ENCODE measurements at regions not wholly inside any gene's neighbourhood (a gene's known extent, or its start where the extent isn't known, plus 50 kb on each side); places are given as distances from the start of the nearest gene placed in this dataset.

DNA sequence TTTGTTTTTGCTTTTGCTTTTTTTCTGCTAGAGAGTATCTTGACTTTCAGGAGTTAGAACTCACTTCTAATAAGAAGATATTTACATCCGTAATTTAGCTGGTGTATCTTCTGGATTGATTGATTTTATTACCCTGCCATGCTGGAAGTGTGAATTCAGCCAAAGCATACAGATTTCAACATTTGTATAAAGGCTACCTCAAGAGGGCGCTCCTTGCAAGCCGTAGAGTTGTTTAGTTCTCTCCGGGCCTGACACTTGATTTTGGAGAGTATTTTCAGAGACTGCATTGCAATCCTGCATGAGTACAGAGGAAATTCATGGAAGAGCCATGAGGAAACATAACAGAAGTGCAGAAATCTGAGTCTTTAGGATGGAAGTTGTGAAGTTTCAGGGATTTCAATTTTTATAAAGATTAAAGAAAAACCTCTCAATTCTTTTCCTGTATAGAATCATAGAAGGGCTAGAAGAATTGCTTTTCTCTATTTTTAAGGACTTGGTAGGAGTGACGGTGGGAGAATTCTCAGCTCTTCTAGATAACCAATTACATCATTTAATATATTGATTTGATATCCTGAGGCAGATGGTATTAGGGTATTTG is 66.7 kb upstream of the TIAM2 start:
- Histone ChIP-seq H3K27ac (replicated peaks) (no peak overlapping the region), H3K4me1 (peaks cover 22% of the 10 kb centered on the region), H3K4me3 (no peak overlapping the region), H3K27me3 (ENCODE audit: low read depth) (no peaks in the 10 kb centered on the region), H3K36me3 (no peaks in the 10 kb centered on the region), H3K9me3 (replicated peaks) (no peaks in the 10 kb centered on the region)
- TF ChIP-seq, protein P1, sequence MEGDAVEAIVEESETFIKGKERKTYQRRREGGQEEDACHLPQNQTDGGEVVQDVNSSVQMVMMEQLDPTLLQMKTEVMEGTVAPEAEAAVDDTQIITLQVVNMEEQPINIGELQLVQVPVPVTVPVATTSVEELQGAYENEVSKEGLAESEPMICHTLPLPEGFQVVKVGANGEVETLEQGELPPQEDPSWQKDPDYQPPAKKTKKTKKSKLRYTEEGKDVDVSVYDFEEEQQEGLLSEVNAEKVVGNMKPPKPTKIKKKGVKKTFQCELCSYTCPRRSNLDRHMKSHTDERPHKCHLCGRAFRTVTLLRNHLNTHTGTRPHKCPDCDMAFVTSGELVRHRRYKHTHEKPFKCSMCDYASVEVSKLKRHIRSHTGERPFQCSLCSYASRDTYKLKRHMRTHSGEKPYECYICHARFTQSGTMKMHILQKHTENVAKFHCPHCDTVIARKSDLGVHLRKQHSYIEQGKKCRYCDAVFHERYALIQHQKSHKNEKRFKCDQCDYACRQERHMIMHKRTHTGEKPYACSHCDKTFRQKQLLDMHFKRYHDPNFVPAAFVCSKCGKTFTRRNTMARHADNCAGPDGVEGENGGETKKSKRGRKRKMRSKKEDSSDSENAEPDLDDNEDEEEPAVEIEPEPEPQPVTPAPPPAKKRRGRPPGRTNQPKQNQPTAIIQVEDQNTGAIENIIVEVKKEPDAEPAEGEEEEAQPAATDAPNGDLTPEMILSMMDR (IDR thresholded peaks at IDR 0.05; ENCODE audit: borderline replicate concordance), result peak; percentile 79
- intact Hi-C loops (cut with micrococcal nuclease), result loop anchor here (5.0 kb wide), 1 partner anchor 249 kb away; no protein-coding TSS in a partner anchor
- DNase-seq, result no peak

DNA sequence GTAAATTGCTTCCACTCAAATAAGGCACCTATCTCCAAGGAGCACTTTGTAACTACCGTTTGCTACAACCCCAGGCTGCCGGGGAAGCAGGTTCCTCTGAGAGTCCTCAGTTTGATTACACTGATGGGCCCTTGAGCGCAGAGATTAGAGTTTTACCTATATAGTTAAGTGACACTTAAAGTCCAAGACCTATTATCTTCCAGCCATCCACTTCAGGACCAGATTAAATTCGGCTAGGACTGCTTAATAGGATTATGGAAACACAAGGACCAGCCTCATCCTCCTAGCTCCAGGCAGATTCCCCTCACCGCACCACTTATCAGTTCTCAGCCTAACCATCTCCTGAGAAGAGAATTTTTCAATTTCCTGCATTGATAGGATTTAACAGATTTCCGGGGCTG is 64.7 kb upstream of the TIAM2 start:
- Histone ChIP-seq H3K4me1 (peaks cover 20% of the 10 kb centered on the region), H3K4me3 (no peak overlapping the region), H3K27ac (replicated peaks) (no peak overlapping the region), H3K27me3 (ENCODE audit: low read depth) (no peaks in the 10 kb centered on the region), H3K9me3 (replicated peaks) (no peaks in the 10 kb centered on the region), H3K36me3 (no peaks in the 10 kb centered on the region)
- intact Hi-C loops (cut with micrococcal nuclease), result no loop called here
- TF ChIP-seq, protein P1 (IDR thresholded peaks at IDR 0.05; ENCODE audit: borderline replicate concordance), result no peak
- DNase-seq, result no peak

DNA sequence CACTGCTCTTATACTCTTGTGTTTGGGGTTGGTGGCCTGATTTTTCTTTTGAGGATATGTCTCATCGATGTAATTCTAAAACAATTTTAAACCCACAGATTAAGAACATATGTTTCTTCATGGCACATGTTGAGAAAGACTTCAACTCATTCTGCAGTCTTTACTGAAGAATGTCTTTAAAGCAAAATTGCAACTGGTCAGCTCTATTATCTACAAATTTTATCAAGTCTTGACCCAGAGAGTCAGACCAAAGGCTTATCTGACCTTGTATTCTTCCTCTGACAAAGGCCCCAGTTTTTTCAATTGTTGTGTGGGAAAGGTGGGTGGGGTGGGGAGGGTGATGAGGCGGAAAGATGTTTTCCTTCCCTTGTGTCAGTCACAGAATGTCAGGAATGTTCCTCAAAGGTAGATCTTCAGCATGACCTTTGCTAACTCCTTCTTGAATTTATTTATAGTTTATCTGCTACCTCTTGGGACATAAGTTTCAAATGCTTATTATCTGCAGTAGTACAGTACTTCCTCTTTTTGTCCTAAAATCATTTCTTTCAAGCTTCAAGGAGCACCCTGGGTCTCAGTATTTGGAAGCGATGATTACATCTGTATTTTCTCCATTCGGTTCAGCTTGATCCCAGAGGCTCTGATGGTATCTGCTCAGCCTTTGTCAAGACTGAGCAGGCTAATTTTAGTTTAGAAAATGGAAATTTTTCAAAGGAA is 63.2 kb upstream of the TIAM2 start:
- no peak for DNase-seq
- intact Hi-C loops (cut with micrococcal nuclease), result no loop called here

GRCh38 chr6:154932515-154933027 is 62.5 kb upstream of the TIAM2 start:
- Histone ChIP-seq H3K27ac (replicated peaks) (no peak overlapping the region), H3K27me3 (ENCODE audit: low read depth) (no peaks in the 10 kb centered on the region), H3K4me1 (peaks cover 15% of the 10 kb centered on the region), H3K4me3 (no peak overlapping the region), H3K36me3 (no peaks in the 10 kb centered on the region), H3K9me3 (replicated peaks) (no peaks in the 10 kb centered on the region)
- TF ChIP-seq, protein P1 (IDR thresholded peaks at IDR 0.05; ENCODE audit: borderline replicate concordance), result no peak
- intact Hi-C loops (cut with micrococcal nuclease), result no loop called here
- DNase-seq, result no peak

More for the DNA sequence above, 63.2 kb upstream of the TIAM2 start:
- H3K36me3 ChIP-seq, result no peaks in the 10 kb centered on the region
- no peaks in the 10 kb centered on the region for H3K27me3 ChIP-seq (ENCODE audit: low read depth)
- TF ChIP-seq, protein P1 (IDR thresholded peaks at IDR 0.05; ENCODE audit: borderline replicate concordance), result no peak
- H3K4me1 ChIP-seq, result peaks cover 15% of the 10 kb centered on the region
- no peak overlapping the region for H3K27ac ChIP-seq (replicated peaks)
- H3K4me3 ChIP-seq, result no peak overlapping the region
- H3K9me3 ChIP-seq (replicated peaks), result no peaks in the 10 kb centered on the region

DNA sequence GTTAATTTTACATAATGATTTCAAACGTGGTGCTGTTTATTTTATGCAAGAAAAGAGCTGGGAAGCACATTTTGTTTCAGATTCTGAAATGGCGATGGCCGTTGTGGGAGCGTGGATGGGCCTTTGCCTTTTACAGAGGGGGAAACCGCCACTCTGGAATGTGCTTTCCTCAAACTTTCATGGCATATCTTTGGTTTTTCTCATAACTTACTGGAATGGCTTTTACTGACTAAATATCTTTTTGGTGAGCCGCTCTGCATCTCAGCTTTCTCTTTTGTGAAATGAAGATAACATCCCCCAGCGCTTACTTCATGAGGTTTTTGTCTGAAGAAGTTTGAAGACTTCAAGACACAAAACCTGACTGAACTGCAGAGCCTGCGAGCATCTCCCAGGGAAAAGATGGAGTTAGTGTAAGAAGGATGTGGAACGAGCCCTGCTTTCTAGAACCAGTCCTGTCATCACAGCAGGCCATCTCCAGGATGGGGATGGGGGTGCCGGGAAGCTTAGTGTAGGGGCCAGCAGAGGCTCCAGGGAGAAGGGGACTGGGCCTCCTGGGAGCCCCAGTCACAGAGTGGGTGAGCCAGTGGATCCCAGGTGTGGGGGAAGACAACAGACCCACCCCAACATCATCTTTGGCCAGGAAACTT is 61.8 kb upstream of the TIAM2 start:
- H3K27ac ChIP-seq (replicated peaks), result no peak overlapping the region
- H3K27me3 ChIP-seq (ENCODE audit: low read depth), result no peaks in the 10 kb centered on the region
- H3K4me1 ChIP-seq, result peaks cover 15% of the 10 kb centered on the region
- intact Hi-C loops (cut with micrococcal nuclease), result no loop called here
- no peaks in the 10 kb centered on the region for H3K9me3 ChIP-seq (replicated peaks)
- no peak for DNase-seq
- H3K36me3 ChIP-seq, result no peaks in the 10 kb centered on the region
- TF ChIP-seq, protein P1 (IDR thresholded peaks at IDR 0.05; ENCODE audit: borderline replicate concordance), result no peak
- H3K4me3 ChIP-seq, result no peak overlapping the region
